Stomach (tissue), 4 donors: ENCODE measurements at regions not wholly inside any gene's neighbourhood (a gene's known extent, or its start where the extent isn't known, plus 50 kb on each side); places are given as distances from the start of the nearest gene placed in this dataset.

Source experiments
- CTCF ChIP-seq, 7 experiments: fragments of 450-650 bp in 4 of 7; fragments of 200-600 bp in 3 of 7; sonication (generic) in 3 of 7; IDR thresholded peaks; one replicate each; pipeline ENCODE4 v1.5.1; 2016 to 2019; ENCODE audit warnings: antibody characterized with exemption in 7 of 7, control low read depth in 2 of 7, mild to moderate bottlenecking in 1 of 7
- EP300 ChIP-seq: sonication (generic); formaldehyde crosslinking; IDR thresholded peaks from one replicate; pipeline ENCODE4 v1.6.1; 2017; ENCODE audit warnings: antibody characterized with exemption
- POLR2A ChIP-seq, 4 donors: fragments of 450-650 bp; IDR thresholded peaks; one replicate each; pipeline ENCODE4 v1.6.1; 2016; ENCODE audit warnings: antibody characterized with exemption in 4 of 4, control low read depth in 2 of 4, mild to moderate bottlenecking in 1 of 4, moderate library complexity in 1 of 4
- POLR2AphosphoS5 ChIP-seq, 3 donors: sonication (generic); formaldehyde crosslinking; IDR thresholded peaks; one replicate each; pipeline ENCODE4 v1.6.1; 2016; ENCODE audit warnings: antibody characterized with exemption in 3 of 3

- TF ChIP-seq EP300 (no peak), CTCF (IDR thresholded peaks at IDR 0.05) (no peak), POLR2A (IDR thresholded peaks at IDR 0.05) (no peak), POLR2AphosphoS5 (IDR thresholded peaks at IDR 0.05) (no peak)
Observed at GRCh38 chr5:10173716-10174115, 76.0 kb downstream of the ATPSCKMT start.
